SJCRH30 (cell line): ENCODE measurements at regions not wholly inside any gene's neighbourhood (a gene's known extent, or its start where the extent isn't known, plus 50 kb on each side); places are given as distances from the start of the nearest gene placed in this dataset.
"Not testable (repeated sequence)": the region's sequence is repeated elsewhere in the genome, so short reads cannot be mapped to it uniquely, and the experiment has no call there.

Source experiments
- DNase-seq, 2 experiments: peaks; one replicate each; pipeline ENCODE4 v3.0.0-alpha.2; 2015 to 2020
- H3K27ac ChIP-seq: fragments of 250-450 bp; sonication (Bioruptor Pico); 2 replicates; pipeline ENCODE4 v1.5.1; 2020; ENCODE audit warnings: mild to moderate bottlenecking, moderate library complexity
- H3K27me3 ChIP-seq: fragments of 250-450 bp; sonication (Bioruptor Pico); 2 replicates; pipeline ENCODE4 v1.5.1; 2020; ENCODE audit warnings: mild to moderate bottlenecking, moderate library complexity
- H3K36me3 ChIP-seq: fragments of 250-450 bp; sonication (Bioruptor Pico); 2 replicates; pipeline ENCODE4 v1.5.1; 2020; ENCODE audit warnings: mild to moderate bottlenecking, moderate library complexity
- H3K4me1 ChIP-seq: fragments of 250-450 bp; sonication (Bioruptor Pico); 2 replicates; pipeline ENCODE4 v1.5.1; 2020; ENCODE audit warnings: mild to moderate bottlenecking, moderate library complexity
- H3K4me3 ChIP-seq: fragments of 250-450 bp; sonication (Bioruptor Pico); 2 replicates; pipeline ENCODE4 v1.5.1; 2020; ENCODE audit warnings: mild to moderate bottlenecking, moderate library complexity
- H3K9me3 ChIP-seq: fragments of 250-450 bp; sonication (Bioruptor Pico); replicated peaks from 2 replicates; pipeline ENCODE4 v1.5.1; 2020; ENCODE audit warnings: mild to moderate bottlenecking, moderate library complexity

- no peak for DNase-seq
- H3K4me3 ChIP-seq = no peak overlapping the region
- H3K36me3 ChIP-seq = no peaks in the 10 kb centered on the region
- H3K27ac ChIP-seq = no peak overlapping the region
- H3K27me3 ChIP-seq = no peaks in the 10 kb centered on the region
- H3K9me3 ChIP-seq = 0 out of 2 replicates have a peak, but pooled peaks cover 3% of the 10 kb centered on the region
- no peaks in the 10 kb centered on the region for H3K4me1 ChIP-seq
Observed at GRCh38 chr9:74403581-74403980, 93.6 kb upstream of the RORB start.

GRCh38 chr9:74404620-74405019, 92.5 kb upstream of the RORB start:
- no peaks in the 10 kb centered on the region for H3K4me1 ChIP-seq
- DNase-seq = no peak
- no peak overlapping the region for H3K4me3 ChIP-seq
- H3K9me3 ChIP-seq = 0 out of 2 replicates have a peak, but pooled peaks cover 3% of the 10 kb centered on the region
- no peaks in the 10 kb centered on the region for H3K36me3 ChIP-seq
- no peak overlapping the region for H3K27ac ChIP-seq
- no peaks in the 10 kb centered on the region for H3K27me3 ChIP-seq

DNA sequence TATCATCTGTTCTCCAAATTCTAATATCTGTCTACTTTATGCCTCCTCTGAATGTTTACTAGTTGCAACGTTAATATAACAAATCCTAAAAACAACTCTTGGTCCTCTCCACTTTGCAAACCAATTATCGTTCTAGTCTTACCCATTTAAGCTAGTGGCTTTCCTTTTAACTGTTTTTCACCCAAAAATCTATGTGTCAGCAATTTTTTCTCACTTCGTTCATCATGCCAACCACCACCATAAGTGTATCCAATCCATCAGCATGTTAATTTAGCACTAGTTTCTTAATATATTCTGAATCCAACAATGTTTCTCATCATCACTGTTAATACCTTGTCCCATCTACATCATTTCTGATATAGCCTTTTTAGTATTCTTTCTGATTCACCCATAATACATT, 90.0 kb upstream of the RORB start:
- Histone ChIP-seq H3K27ac (no peak overlapping the region), H3K4me1 (no peaks in the 10 kb centered on the region; the same call in 1 of the 2 replicates), H3K36me3 (no peaks in the 10 kb centered on the region), H3K4me3 (no peak overlapping the region), H3K27me3 (peaks cover 2% of the 10 kb centered on the region; the same call in 1 of the 2 replicates), H3K9me3 (0 out of 2 replicates have a peak, but pooled peaks cover 3% of the 10 kb centered on the region)
- DNase-seq = no peak

- Histone ChIP-seq H3K36me3 (no peaks in the 10 kb centered on the region), H3K27me3 (peaks cover 8% of the 10 kb centered on the region; the same call in 1 of the 2 replicates), H3K27ac (no peak overlapping the region), H3K4me1 (no peaks in the 10 kb centered on the region; the same call in 1 of the 2 replicates), H3K9me3 (no peaks in the 10 kb centered on the region), H3K4me3 (no peak overlapping the region)
- no peak for DNase-seq
Observed at GRCh38 chr9:74412236-74412979, 84.7 kb upstream of the RORB start.

- Histone ChIP-seq H3K27ac (no peak overlapping the region), H3K9me3 (no peaks in the 10 kb centered on the region), H3K4me1 (no peaks in the 10 kb centered on the region; the same call in 1 of the 2 replicates), H3K27me3 (peaks cover 8% of the 10 kb centered on the region; the same call in 1 of the 2 replicates), H3K4me3 (no peak overlapping the region), H3K36me3 (no peaks in the 10 kb centered on the region)
- no peak for DNase-seq
Observed at GRCh38 chr9:74413876-74414275, 83.3 kb upstream of the RORB start.

- no peak overlapping the region for H3K4me3 ChIP-seq
- no peak overlapping the region for H3K27ac ChIP-seq
- H3K4me1 ChIP-seq = no peaks in the 10 kb centered on the region; the same call in 1 of the 2 replicates
- no peaks in the 10 kb centered on the region for H3K36me3 ChIP-seq
- peaks cover 8% of the 10 kb centered on the region; the same call in 1 of the 2 replicates for H3K27me3 ChIP-seq
- no peaks in the 10 kb centered on the region for H3K9me3 ChIP-seq
- DNase-seq = no peak
Observed at GRCh38 chr9:74414325-74414724, 82.8 kb upstream of the RORB start.

DNA sequence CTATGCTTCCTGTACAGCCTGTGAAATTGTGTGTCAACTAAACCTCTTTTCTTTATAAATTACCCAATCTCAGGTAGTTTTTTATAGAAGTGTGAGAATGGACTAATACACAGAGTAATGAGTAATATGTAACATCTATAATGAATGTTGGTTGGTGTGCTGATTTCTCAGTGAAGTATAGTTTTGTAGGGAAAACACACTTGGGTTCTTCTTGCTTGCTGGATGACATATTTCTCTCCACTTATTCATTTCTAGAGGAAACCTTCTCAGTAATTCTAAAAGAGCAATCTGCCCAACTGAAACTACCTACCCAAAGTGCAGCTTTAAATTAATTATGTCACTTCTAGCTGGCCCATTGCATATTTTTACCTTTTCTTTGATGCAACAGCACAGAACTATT, 81.1 kb upstream of the RORB start:
- H3K4me3 ChIP-seq = no peak overlapping the region
- no peak for DNase-seq
- H3K27ac ChIP-seq = no peak overlapping the region
- H3K36me3 ChIP-seq = no peaks in the 10 kb centered on the region
- H3K27me3 ChIP-seq = 0 out of 2 replicates have a peak, but pooled peaks cover 6% of the 10 kb centered on the region
- no peaks in the 10 kb centered on the region for H3K4me1 ChIP-seq
- H3K9me3 ChIP-seq = no peaks in the 10 kb centered on the region

DNA sequence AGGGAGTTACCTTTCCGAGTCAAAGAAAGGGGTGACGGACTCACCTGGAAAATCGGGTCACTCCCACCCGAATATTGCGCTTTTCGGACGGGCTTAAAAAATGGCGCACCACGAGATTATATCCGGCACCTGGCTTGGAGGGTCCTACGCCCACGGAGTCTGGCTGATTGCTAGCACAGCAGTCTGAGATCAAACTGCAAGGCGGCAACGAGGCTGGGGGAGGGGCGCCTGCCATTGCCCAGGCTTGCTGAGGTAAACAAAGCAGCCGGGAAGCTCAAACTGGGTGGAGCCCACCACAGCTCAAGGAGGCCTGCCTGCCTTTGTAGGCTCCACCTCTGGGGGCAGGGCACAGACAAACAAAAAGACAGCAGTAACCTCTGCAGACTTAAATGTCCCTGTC, 72.6 kb upstream of the RORB start:
- H3K27me3 ChIP-seq, H3K9me3 ChIP-seq, H3K36me3 ChIP-seq, H3K4me1 ChIP-seq, DNase-seq, H3K4me3 ChIP-seq, H3K27ac ChIP-seq: not testable (repeated sequence)

- no peak for DNase-seq
- H3K9me3 ChIP-seq = no peaks in the 10 kb centered on the region
- no peak overlapping the region for H3K4me3 ChIP-seq
- no peaks in the 10 kb centered on the region for H3K4me1 ChIP-seq
- H3K36me3 ChIP-seq = no peaks in the 10 kb centered on the region
- H3K27ac ChIP-seq = no peak overlapping the region
- no peaks in the 10 kb centered on the region for H3K27me3 ChIP-seq
Observed at GRCh38 chr9:74431467-74431866, 65.7 kb upstream of the RORB start.

DNA sequence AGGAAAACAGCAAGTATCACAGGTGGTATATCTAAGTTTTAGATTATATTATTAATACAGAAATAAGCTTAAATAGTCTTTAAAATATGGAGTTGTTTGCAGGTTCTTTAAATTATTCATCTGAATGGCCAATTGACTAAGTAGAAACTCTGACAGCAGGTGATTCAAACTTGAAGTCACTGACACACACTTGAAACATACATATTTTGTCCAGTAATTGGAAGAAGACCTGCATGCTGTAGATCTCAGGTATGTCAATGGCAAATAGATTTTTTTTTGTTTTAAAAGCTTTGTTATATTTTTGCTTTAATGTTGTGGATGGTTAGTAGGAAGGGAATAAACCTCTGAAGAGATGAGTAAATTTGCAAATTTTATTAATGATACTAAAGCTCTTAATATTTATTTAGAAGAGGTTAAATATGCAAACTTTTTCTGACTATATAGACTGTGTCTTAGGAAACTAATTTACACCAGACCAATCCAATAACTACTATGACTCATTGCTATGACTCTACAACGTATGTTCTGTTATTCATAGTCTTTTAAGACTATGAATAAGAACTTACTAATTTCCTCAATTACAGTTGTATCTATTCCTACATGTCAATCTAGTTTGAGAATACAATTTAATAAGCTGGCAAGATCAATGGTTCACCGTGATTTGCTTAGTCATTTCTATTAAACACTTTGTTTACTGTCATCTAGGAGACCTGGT, 53.9 kb upstream of the RORB start:
- Histone ChIP-seq H3K4me1 (no peaks in the 10 kb centered on the region), H3K4me3 (no peak overlapping the region), H3K27me3 (peaks cover 4% of the 10 kb centered on the region; the same call in 1 of the 2 replicates), H3K36me3 (no peaks in the 10 kb centered on the region), H3K9me3 (no peaks in the 10 kb centered on the region; the same call in 1 of the 2 replicates), H3K27ac (no peak overlapping the region)
- no peak for DNase-seq

DNA sequence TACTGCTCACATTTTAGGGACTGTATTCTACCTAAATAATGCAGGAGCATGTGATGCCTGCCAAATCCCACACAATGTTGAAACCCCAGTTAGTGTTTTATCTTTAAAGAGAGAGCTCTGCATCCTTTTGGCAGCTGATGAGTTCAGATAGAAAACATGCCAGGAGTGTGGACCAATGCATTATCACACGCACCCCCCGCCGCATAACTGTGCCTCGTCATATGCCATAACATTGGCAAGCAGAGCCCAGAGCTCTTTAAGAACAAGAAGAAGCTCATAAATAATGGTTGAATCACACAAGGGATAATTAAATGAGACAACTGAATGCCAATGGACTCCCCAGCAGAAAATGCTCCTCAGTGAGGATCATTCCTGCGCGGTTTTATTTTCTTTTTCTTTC, 52.8 kb upstream of the RORB start:
- no peaks in the 10 kb centered on the region for H3K36me3 ChIP-seq
- H3K4me3 ChIP-seq = no peak overlapping the region
- H3K27me3 ChIP-seq = no peaks in the 10 kb centered on the region
- DNase-seq = no peak
- no peak overlapping the region for H3K27ac ChIP-seq
- no peaks in the 10 kb centered on the region for H3K4me1 ChIP-seq
- H3K9me3 ChIP-seq = no peaks in the 10 kb centered on the region; the same call in 1 of the 2 replicates
